ENCODE measurements at regions not wholly inside any gene's neighbourhood (a gene's known extent, or its start where the extent isn't known, plus 50 kb on each side); places are given as distances from the start of the nearest gene placed in this dataset.

- Histone ChIP-seq H3K4me1 (peaks cover 15% of the 10 kb centered on the region), H3K36me3 (no peaks in the 10 kb centered on the region), H3K27me3 (no peaks in the 10 kb centered on the region), H3K9me3 (no peaks in the 10 kb centered on the region), H3K27ac (no peak overlapping the region), H3K4me3 (no peak overlapping the region)
- 87% methylated on average over 5 of the region's 5 CpGs for WGBS
- TF ChIP-seq CTCF (IDR thresholded peaks at IDR 0.05) (no peak), POLR2A (IDR thresholded peaks at IDR 0.05) (no peak), EP300 (IDR thresholded peaks at IDR 0.05) (no peak), POLR2AphosphoS5 (IDR thresholded peaks at IDR 0.05) (no peak)
- no peak for DNase-seq (ENCODE audit: low spot score in 2 of 2)
These were observed 50.5 kb upstream of the EPS8L3 start for GRCh38 chr1:109814223-109814622.
